IPS-NIHi11 (cell line): ENCODE measurements at regions not wholly inside any gene's neighbourhood (a gene's known extent, or its start where the extent isn't known, plus 50 kb on each side); places are given as distances from the start of the nearest gene placed in this dataset.
"Not testable (repeated sequence)": the region's sequence is repeated elsewhere in the genome, so short reads cannot be mapped to it uniquely, and the experiment has no call there.

Experiments used
- DNase-seq: peaks from one replicate; pipeline ENCODE4 v3.0.0; 2012; ENCODE audit warnings: mixed read lengths, low spot score

DNA sequence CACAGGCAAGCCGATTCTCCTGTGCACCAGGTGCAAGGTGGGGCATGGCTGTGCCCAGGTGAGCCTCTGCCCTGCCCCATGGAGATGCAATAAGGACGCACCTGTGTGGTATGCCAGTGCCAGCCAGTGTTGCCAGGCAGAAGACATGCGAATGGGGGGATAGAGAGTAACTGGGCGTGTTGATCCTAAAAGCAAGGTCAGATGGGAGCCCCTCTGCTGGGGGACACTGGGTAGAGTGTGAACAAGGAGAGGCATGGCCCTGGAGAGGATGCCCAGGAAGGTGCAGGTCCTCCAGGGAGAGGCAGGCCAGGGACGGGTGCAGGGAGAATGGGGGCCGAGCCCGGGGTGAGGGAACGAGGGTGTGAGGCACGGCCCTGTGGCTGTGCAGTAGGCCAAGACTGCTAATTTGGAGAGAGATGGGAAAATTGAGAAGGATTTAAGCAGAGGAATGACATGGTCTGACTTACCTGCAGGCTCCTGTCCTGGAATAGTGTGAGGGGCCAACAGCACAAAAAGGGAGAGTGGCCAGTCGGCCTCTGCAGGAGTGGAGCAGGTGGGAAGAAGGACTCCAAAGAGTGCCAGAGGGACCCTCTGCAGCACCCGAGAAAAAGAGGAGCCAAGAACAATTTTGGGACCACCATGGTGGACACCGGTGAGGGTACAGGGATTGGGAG is 690.4 kb upstream of the HS6ST1 start:
- no peak for DNase-seq

GRCh38 chr2:129009555-129010146 is 691.0 kb upstream of the HS6ST1 start:
- no peak for DNase-seq

- DNase-seq: no peak
Observed at GRCh38 chr2:129010262-129010661, 691.6 kb upstream of the HS6ST1 start.

GRCh38 chr2:129011466-129012061 is 692.9 kb upstream of the HS6ST1 start:
- no peak for DNase-seq

GRCh38 chr2:129014432-129014831 is 695.8 kb upstream of the HS6ST1 start:
- DNase-seq: no peak

DNA sequence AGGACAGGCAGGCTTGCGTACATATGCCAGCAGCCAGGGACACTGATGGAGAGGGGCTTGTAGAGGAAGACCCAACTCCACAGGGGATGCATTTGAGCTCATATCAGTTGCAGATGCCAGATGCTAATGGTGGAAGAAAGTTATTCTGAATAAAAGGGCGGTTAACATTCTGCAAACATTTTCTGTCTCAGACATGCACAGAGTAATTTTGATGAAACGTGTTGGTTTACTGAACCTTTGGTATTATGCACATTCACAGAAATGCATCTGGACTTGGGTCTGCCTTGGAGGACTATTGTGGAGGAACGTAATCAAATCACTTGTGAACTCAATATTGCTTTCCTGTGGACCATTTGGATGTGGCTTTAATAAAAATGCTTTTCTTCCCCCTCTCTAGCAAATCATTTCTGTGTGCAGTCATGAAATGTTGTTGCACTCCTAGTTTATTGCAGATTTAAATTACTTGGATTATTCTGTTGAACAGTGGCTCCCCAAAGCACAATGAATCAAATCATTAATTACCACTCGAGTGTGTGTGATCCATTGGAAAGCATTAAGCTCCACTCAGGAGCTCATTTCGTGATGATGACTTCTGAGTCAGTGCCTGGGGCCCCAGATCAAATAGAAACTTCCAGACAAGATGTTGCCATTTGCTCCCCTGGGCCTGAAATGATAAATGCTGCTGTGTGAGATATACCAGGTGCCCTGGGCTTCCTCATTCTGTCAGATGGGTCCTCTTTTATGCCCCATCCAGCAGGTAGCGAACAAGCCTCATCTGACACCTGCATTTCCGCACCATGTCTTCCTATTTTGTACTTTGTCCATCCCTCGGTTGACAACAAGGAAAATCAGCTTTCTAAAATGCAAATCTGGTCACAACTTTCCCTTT is 697.0 kb upstream of the HS6ST1 start:
- DNase-seq: no peak

GRCh38 chr2:129016972-129017371 is 698.3 kb upstream of the HS6ST1 start:
- DNase-seq: no peak

- DNase-seq: no peak
Observed at GRCh38 chr2:129024796-129025195, 706.1 kb upstream of the HS6ST1 start.

GRCh38 chr2:129035992-129036391 is 717.3 kb upstream of the HS6ST1 start:
- no peak for DNase-seq

DNA sequence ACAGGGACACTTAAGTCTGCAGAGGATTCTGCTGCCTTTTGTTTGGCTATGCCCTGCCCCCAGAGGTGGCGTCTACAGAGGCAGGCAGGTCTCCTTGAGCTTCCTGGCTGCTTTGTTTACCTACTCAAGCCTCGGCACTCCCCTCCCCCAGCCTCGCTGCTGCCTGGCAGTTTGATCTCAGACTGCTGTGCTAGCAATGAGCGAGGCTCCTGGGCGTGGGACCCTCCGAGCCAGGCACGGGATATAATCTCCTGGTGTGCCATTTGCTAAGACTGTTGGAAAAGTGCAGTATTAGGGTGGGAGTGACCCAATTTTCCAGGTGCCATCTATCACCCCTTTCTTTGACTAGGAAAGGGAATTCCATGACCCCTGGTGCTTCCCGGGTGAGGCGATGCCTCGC is 725.0 kb upstream of the HS6ST1 start:
- not testable (repeated sequence) for DNase-seq

DNA sequence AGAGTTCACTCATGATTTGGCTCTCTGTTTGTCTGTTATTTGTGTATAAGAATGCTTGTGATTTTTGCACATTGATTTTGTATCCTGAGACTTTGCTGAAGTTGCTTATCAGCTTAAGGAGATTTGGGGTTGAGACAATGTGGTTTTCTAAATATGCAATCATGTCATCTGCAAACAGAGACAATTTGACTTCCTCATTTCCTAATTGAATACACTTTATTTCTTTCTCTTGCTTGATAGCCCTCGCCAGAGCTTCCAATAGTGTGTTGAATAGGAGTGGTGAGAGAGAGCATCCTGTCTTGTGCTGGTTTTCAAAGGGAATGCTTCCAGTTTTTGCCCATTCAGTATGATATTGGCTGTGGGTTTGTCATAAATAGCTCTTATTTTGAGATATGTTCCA is 727.8 kb upstream of the HS6ST1 start:
- not testable (repeated sequence) for DNase-seq

DNA sequence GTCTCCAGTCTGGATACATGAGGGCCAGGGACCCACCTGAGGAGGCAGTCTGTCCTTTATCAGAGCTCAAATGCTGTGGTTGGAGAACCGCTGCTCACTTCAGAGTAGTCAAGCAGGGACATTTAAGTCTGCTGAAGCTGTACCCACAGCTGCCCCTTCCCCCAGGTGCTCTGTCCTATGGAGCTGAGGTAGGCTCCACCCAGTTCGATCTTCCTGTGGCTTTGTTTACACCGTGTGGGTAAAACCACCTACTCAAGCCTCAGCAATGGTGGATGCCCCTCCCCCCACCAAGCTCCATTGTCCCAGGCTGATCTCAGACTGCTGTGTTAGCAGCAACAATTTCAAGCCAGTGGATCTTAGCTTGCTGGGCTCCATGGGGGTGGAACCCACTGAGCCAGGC is 731.4 kb upstream of the HS6ST1 start:
- no peak for DNase-seq

DNA sequence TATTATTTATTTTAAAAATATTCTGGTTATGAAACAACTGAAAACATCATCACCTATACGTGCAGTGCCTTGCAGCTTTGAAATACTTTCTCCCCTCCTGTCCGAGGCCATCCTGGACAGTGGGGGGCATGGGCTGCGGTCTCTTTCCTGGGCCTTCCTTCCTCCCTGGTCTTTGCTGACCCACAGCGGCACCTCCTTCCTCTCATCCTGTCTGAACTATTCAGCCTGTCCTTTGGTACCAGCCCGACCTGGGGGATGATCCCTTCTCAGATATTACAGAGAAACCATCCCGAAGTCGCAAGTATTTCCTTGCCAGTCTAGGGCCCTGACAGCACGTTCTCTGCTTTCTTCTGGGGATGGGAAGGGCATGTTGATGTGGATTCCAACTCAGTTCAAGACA is 736.6 kb upstream of the HS6ST1 start:
- no peak for DNase-seq

DNA sequence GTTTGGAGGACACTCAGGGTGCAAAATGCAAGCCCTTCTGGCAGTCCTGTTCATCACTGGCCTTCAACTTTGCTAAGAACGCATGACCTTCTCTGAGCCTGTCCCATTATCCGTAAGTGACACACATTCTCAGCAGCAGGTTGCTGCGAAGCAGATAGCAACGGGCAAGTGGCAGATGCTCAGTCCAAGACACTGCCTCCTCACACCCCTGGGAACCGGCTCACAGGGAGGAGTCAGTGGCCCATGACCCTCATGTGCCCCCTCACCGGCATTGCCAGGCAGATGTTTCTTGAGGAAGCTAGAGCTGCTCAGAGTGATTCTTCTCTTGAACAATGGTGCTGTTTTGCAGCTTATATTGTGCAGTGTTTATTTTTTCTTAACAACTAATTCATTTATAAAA is 737.2 kb upstream of the HS6ST1 start:
- no peak for DNase-seq

- DNase-seq: no peak
Observed at GRCh38 chr2:129056309-129056958, 737.8 kb upstream of the HS6ST1 start.

GRCh38 chr2:129056959-129057317 is 738.3 kb upstream of the HS6ST1 start:
- DNase-seq: no peak

DNA sequence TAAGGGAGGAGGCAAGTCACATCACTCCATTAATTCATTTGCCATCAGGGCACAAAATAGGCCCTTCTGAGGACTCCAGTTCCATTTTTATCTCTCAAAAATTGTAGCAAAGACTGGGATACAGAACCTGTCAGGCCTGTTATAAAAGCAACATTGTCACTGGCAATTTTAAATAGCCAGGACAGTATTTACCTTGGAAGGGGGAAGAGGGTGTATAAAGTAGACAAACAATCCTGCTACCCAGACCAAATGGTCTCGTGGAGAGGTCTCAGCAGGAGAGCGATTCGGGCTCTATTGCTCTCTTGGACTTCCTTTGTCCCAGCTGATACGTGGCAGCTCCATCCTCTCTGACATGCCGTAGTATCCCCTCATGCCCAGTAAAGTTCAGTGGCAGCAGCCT is 740.3 kb upstream of the HS6ST1 start:
- DNase-seq: no peak

GRCh38 chr2:129059476-129059875 is 740.8 kb upstream of the HS6ST1 start:
- DNase-seq: no peak

GRCh38 chr2:129061069-129061768 is 742.6 kb upstream of the HS6ST1 start:
- no peak for DNase-seq

- DNase-seq: no peak
Observed at GRCh38 chr2:129061769-129062121, 743.1 kb upstream of the HS6ST1 start.

- no peak for DNase-seq
Observed at GRCh38 chr2:129062146-129062912, 743.7 kb upstream of the HS6ST1 start.
